ENCODE measurements at regions not wholly inside any gene's neighbourhood (a gene's known extent, or its start where the extent isn't known, plus 50 kb on each side); places are given as distances from the start of the nearest gene placed in this dataset.

GRCh38 chr2:145511946-145512345 is 992.0 kb upstream of the ZEB2 start:
- DNase-seq (ENCODE audit: low read depth): no peak

DNA sequence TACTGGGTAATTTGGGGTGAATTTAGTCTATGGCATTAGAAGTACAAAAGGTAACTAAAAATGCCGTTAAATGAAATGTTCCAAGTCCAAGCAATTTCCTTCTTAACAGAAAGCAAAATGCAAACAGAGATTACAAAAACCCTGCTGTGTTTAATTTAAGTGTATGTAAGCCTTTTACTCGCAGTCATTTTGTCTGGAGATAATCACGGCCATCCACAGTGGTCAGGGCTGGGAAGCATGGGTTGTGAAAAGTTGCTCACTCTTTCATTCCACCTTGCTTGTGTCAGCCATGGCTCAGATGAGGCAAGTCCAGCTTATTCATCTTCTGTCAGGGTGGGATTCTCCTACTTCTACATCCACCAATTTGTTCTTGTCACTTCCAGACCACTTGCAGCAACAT is 983.6 kb upstream of the ZEB2 start:
- DNase-seq (ENCODE audit: low read depth): no peak

GRCh38 chr2:145501920-145502319 is 982.0 kb upstream of the ZEB2 start:
- no peak for DNase-seq (ENCODE audit: low read depth)

DNA sequence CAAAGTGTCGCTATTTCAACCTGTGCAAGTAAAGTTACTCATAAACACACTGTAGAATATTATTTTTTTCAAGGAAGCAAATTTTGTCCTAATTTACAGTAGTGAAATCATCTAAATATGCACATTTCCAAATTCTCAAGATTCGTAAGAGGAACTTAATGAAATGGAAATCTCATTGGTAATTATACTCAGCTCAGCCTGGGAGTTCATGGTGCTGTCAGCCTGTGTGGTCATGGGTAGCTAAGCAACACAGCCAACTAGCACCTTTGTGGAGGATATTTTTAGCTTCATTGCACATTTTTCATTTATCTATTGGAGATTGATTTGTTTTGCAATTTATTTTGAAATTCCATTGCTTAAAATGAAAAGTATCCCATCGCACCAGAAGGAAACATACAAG is 975.7 kb upstream of the ZEB2 start:
- DNase-seq (ENCODE audit: low read depth): no peak

GRCh38 chr2:145494441-145494840 is 974.5 kb upstream of the ZEB2 start:
- no peak for DNase-seq (ENCODE audit: low read depth)

- no peak for DNase-seq (ENCODE audit: low read depth)
These were observed 968.7 kb upstream of the ZEB2 start for GRCh38 chr2:145488571-145488970.

DNA sequence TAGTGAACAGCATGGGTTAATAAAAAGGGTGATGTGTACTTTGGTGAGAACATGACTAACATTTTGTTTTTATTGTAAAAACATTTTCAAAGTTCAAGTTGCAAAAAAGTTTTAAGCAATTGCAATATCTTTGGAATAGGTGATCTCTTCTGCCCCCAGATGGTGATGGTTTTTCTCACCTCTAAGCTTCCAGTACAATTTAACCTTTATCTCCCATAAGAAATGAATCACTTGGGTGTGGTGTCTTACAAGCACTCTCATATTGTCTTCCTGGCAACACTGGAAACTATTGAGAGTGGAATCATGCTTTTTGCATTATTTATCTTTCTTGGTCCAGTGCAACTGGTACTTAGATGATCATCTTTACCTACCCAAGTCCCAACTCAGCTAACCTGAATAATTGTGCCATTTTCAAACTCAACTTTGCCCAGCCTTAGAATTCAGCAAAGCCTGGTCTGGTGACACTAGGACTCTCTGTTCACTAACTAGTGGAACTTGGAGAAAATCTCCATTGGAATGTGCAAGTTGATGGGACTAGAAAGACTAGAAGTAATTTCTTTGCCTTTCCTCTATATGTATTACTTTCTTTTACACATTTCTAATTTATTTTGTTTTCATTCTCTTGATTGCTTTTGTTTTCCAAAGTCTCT is 964.7 kb upstream of the ZEB2 start:
- peak; percentile 43 for DNase-seq (ENCODE audit: low read depth)

GRCh38 chr2:145483854-145484253 is 963.9 kb upstream of the ZEB2 start:
- DNase-seq (ENCODE audit: low read depth): no peak

- no peak for DNase-seq (ENCODE audit: low read depth)
These were observed 961.5 kb upstream of the ZEB2 start for GRCh38 chr2:145481334-145481922.

GRCh38 chr2:145464866-145465265 is 944.9 kb upstream of the ZEB2 start:
- no peak for DNase-seq (ENCODE audit: low read depth)

DNA sequence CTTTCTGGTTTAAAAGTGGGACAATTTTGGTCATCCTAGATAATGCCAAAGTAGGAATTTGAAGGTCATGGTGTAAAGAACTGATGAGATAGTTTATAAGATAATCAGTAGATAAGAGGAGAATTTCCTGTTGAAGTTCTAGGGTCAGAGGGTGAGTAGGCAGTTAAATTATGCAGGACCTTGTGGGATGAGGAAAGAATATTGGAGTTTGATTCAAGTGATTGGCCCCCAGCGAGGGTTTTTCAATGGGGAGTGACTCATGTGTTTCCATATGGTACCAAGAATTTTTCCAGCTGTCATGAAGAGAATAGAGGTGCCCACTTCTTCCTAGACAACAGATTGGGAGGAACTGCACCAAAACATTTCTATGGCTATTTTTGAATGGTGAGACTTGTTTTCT is 940.2 kb upstream of the ZEB2 start:
- DNase-seq (ENCODE audit: low read depth): no peak

- DNase-seq (ENCODE audit: low read depth): no peak
These were observed 911.4 kb upstream of the ZEB2 start for GRCh38 chr2:145431181-145431951.

DNA sequence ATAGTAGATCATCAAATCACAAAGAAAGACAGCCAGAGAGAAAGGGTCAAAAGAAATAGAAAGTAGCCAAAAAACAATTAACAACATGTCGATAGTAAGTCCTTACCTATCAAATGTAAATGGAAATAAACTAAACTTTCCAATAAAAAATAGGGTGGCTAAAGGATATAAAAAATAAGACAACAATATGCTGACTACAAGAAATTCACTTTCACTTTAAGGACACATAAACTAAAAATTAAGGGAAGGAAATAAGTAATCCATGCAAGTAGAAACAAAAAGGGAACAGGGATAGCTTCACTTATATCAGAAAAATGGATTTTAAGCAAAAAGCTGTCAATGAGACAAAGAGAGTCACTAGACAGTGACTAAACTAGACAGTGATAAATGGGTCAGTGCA is 903.9 kb upstream of the ZEB2 start:
- DNase-seq (ENCODE audit: low read depth): no peak

- no peak for DNase-seq (ENCODE audit: low read depth)
These were observed 902.7 kb upstream of the ZEB2 start for GRCh38 chr2:145422576-145422975.

GRCh38 chr2:145421841-145422240 is 901.9 kb upstream of the ZEB2 start:
- DNase-seq (ENCODE audit: low read depth): no peak

DNA sequence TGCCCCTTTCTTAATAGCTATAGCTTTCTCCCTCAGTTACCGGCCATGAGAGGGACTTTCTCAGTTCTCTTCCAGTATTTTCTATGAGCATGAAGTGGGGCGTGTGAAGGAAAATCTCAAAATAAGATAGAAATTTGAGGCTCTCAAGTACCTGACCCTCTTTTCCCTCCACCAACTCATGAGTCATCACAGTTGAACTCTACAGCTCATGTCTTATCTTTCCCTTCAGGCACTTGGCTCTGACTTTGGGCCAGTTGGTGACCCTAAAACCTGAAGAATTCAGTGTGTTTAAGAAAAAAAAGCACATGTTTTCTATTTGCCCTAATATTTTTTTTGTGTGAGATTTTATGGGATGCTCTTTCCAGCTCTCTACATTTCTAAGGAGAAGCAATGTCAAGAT is 896.7 kb upstream of the ZEB2 start:
- DNase-seq (ENCODE audit: low read depth): no peak

DNA sequence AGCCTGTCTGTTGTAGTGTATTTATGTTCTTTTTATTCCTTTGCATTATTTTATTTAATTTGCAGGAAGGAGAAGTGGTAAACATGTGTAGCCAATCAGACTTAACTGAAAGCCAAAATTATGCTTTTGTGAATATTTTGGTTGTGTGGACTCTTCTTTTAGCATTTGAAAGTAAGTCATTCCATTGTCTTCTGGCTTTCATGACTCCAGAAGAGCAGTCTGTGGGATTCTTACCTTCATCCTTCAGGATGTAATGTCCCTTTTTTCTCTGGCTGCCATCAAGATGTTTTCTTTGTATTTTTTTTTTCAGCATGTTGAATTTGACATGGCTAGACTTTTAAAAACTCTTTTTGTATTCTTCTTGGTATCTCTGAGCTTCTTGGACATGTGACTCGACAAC is 895.2 kb upstream of the ZEB2 start:
- no peak for DNase-seq (ENCODE audit: low read depth)

DNA sequence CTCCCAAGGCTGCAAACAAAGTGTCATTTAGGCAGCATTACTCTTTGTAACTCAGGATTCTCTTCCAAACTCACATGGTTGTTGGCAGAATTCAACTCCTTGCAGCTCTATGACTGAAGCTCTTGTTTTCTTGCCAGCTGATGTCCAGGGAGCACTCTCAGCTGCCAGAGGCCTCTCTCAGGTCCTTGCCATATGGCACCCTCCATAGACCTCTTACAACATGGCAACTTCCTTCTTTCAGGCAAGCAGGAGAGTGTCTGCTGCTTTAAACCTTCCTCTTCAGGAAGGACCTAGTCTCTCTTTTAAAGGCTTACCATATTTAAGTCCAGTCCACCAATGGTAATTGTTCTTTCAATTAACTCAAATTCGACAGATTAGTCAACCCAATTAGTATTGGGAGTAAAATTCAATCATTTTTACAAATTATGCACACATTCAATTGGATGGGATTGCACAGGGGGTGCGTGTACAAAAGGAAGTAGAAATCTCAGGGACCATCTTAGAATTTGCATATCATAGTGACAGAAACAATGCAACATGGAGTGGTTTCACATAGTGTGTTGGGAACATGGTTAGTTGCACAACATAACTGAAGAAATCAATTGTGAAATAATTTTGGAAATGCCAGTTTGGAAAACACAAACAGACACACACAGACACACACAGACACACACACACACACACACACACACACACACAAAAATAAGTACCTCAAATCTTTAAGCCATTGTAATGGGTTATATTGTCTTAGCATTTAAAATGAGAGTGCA is 893.5 kb upstream of the ZEB2 start:
- no peak for DNase-seq (ENCODE audit: low read depth)

DNA sequence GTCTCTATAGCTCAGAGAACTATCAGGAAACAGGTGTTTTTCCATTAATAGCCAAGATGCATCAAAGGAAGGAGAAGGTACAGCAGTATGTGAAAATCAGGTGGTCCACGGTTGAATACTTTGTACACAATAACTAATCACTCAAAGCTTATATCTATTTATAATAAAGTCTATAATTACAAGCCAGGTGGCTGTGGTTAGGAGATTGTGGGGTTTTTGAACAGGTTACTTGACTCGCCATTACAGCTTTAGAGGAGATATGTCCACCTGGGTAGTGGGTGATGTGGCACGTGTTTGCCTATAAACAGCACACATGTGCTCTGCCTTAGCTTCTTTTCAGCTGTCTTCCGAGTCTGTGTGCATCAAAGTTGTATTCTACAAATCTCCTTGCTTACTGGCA is 892.2 kb upstream of the ZEB2 start:
- DNase-seq (ENCODE audit: low read depth): no peak

GRCh38 chr2:145411493-145411892 is 891.6 kb upstream of the ZEB2 start:
- no peak for DNase-seq (ENCODE audit: low read depth)

GRCh38 chr2:145410086-145410485 is 890.2 kb upstream of the ZEB2 start:
- no peak for DNase-seq (ENCODE audit: low read depth)

- DNase-seq (ENCODE audit: low read depth): no peak
These were observed 889.1 kb upstream of the ZEB2 start for GRCh38 chr2:145408980-145409379.

- no peak for DNase-seq (ENCODE audit: low read depth)
These were observed 884.8 kb upstream of the ZEB2 start for GRCh38 chr2:145404690-145405089.

Data from non-pigmented ciliary epithelial cell (primary cell).